GM12891 (cell line): ENCODE measurements at regions not wholly inside any gene's neighbourhood (a gene's known extent, or its start where the extent isn't known, plus 50 kb on each side); places are given as distances from the start of the nearest gene placed in this dataset.

Experiments
- DNase-seq: peaks from one replicate; pipeline ENCODE4 v3.0.0; 2011; ENCODE audit warnings: low spot score; ENCODE audit not compliant: insufficient read length
- FAIRE-seq: peaks from 2 replicates; lab custom pipeline; 2011; peaks lifted over from hg19 to GRCh38; lab: Jason Lieb, UNC
- PAX5 ChIP-seq: IDR thresholded peaks from 2 replicates; pipeline ENCODE4 v1.6.1; 2011; ENCODE audit warnings: low read length, moderate library complexity, mild to moderate bottlenecking; ENCODE audit not compliant: insufficient read depth, severe bottlenecking
- POLR2A ChIP-seq: IDR thresholded peaks from 2 replicates; pipeline ENCODE4 v1.6.1; 2011; ENCODE audit warnings: low read depth, low read length, control low read depth
- POLR2AphosphoS5 ChIP-seq: IDR thresholded peaks from 2 replicates; pipeline ENCODE4 v1.6.1; 2011; ENCODE audit warnings: low read depth, low read length, control low read depth
- POU2F2 ChIP-seq: IDR thresholded peaks from 2 replicates; pipeline ENCODE4 v1.6.1; 2011; ENCODE audit warnings: low read depth, mild to moderate bottlenecking, control low read depth, low read length, moderate library complexity
- SPI1 ChIP-seq: IDR thresholded peaks from 2 replicates; pipeline ENCODE4 v1.6.1; 2011; ENCODE audit warnings: low read depth, low read length, control low read depth
- TAF1 ChIP-seq: IDR thresholded peaks from 2 replicates; pipeline ENCODE4 v1.6.1; 2011; ENCODE audit warnings: low read depth, low read length, control low read depth

- no peak for TF ChIP-seq POLR2AphosphoS5
- no peak for TF ChIP-seq PAX5
- no peak for TF ChIP-seq POLR2A
- no peak for TF ChIP-seq SPI1
- TF ChIP-seq POU2F2, result no peak
- no peak for TF ChIP-seq TAF1
- FAIRE-seq (no peak), DNase-seq (no peak)
These were observed 52.4 kb downstream of the ELAPOR2 start for GRCh38 chr7:87007038-87007437.

GRCh38 chr7:87004956-87005355 is 54.5 kb downstream of the ELAPOR2 start:
- DNase-seq (no peak), FAIRE-seq (no peak)
- TF ChIP-seq POLR2AphosphoS5 (no peak), POLR2A (no peak)

- FAIRE-seq (peak; percentile 40), DNase-seq (no peak)
- no peak for TF ChIP-seq POLR2AphosphoS5
- no peak for TF ChIP-seq TAF1
- no peak for TF ChIP-seq SPI1
- no peak for TF ChIP-seq PAX5
- TF ChIP-seq POU2F2, result no peak
- no peak for TF ChIP-seq POLR2A
These were observed 55.3 kb downstream of the ELAPOR2 start for GRCh38 chr7:87003872-87004798.

- FAIRE-seq (no peak), DNase-seq (no peak)
- no peak for TF ChIP-seq PAX5
- TF ChIP-seq SPI1, result no peak
- no peak for TF ChIP-seq TAF1
- no peak for TF ChIP-seq POU2F2
- no peak for TF ChIP-seq POLR2A
- TF ChIP-seq POLR2AphosphoS5, result no peak
These were observed 58.2 kb downstream of the ELAPOR2 start for GRCh38 chr7:87001214-87001613.

GRCh38 chr7:87000344-87000743 is 59.1 kb downstream of the ELAPOR2 start:
- no peak for TF ChIP-seq TAF1
- no peak for TF ChIP-seq POLR2AphosphoS5
- TF ChIP-seq SPI1, result no peak
- no peak for TF ChIP-seq POU2F2
- no peak for TF ChIP-seq PAX5
- TF ChIP-seq POLR2A, result no peak
- FAIRE-seq, result no peak
- DNase-seq, result no peak

- no peak for FAIRE-seq
These were observed 59.7 kb downstream of the ELAPOR2 start for GRCh38 chr7:86999750-87000149.

GRCh38 chr7:86995814-86996213 is 63.6 kb downstream of the ELAPOR2 start:
- TF ChIP-seq POU2F2, result no peak
- no peak for TF ChIP-seq POLR2AphosphoS5
- no peak for TF ChIP-seq SPI1
- no peak for TF ChIP-seq POLR2A
- TF ChIP-seq TAF1, result no peak
- no peak for TF ChIP-seq PAX5
- FAIRE-seq, result no peak
- DNase-seq, result no peak

More at GRCh38 chr7:86999750-87000149, 59.7 kb downstream of the ELAPOR2 start:
- TF ChIP-seq POU2F2 (no peak), PAX5 (no peak), SPI1 (no peak), POLR2A (no peak), POLR2AphosphoS5 (no peak), TAF1 (no peak)
- no peak for DNase-seq

GRCh38 chr7:86995052-86995725 is 64.3 kb downstream of the ELAPOR2 start:
- TF ChIP-seq POLR2AphosphoS5, result no peak
- no peak for TF ChIP-seq TAF1
- TF ChIP-seq PAX5, result no peak
- TF ChIP-seq SPI1, result no peak
- no peak for TF ChIP-seq POU2F2
- TF ChIP-seq POLR2A, result no peak
- no peak for FAIRE-seq
- no peak for DNase-seq

- TF ChIP-seq PAX5 (no peak), POU2F2 (no peak), POLR2A (no peak), TAF1 (no peak), POLR2AphosphoS5 (no peak), SPI1 (no peak)
- no peak for DNase-seq
- FAIRE-seq, result no peak
These were observed 67.7 kb downstream of the ELAPOR2 start for GRCh38 chr7:86991771-86992191.
